ENCODE measurements at regions not wholly inside any gene's neighbourhood (a gene's known extent, or its start where the extent isn't known, plus 50 kb on each side); places are given as distances from the start of the nearest gene placed in this dataset.

DNA sequence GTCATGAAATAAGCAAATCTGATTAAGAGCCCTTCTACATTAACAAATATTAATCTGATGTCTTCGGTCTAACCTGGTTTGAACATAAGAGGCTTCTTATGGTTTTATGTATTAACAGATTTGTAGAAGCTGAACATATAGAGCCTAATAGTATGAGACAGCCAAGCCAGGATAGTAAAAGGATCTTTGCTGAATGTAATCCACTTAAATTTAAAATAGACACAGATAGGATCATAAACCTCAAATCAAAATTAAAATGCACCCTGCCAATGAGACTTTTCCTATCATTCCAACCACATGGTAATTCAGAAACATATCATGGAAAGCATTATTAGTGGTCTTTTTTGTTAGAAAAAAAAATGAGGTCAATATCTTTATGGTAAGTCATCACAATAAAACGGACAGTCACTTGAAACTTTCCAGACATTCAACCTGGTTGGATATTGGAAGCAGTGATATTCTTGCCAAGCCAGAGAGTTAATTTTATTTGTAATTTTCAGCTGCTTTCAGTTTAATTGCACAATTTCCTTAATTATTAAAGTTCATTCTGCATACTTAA, 606.9 kb upstream of the SALL1 start:
- DNase-seq (ENCODE audit: low spot score) = no peak
- H3K4me2 ChIP-seq = no peak overlapping the region
- WGBS (ENCODE audit: low lambda C conversion rate, missing lambda C conversion rate) = 82% methylated on average over 2 of the region's 2 CpGs
- H3K4me1 ChIP-seq (ENCODE audit: insufficient read depth) = no peaks in the 10 kb centered on the region
- no peak overlapping the region for H3K4me3 ChIP-seq
- H4K20me1 ChIP-seq (ENCODE audit: insufficient read depth, poor library complexity, severe bottlenecking) = no peaks in the 10 kb centered on the region
- no peaks in the 10 kb centered on the region for H3K79me2 ChIP-seq
- no peaks in the 10 kb centered on the region for H3K36me3 ChIP-seq (replicated peaks; ENCODE audit: insufficient read depth, low read depth)
- H3K27me3 ChIP-seq = peaks cover 80% of the 10 kb centered on the region
- no peak overlapping the region for H2AFZ ChIP-seq
- TF ChIP-seq, protein P1, sequence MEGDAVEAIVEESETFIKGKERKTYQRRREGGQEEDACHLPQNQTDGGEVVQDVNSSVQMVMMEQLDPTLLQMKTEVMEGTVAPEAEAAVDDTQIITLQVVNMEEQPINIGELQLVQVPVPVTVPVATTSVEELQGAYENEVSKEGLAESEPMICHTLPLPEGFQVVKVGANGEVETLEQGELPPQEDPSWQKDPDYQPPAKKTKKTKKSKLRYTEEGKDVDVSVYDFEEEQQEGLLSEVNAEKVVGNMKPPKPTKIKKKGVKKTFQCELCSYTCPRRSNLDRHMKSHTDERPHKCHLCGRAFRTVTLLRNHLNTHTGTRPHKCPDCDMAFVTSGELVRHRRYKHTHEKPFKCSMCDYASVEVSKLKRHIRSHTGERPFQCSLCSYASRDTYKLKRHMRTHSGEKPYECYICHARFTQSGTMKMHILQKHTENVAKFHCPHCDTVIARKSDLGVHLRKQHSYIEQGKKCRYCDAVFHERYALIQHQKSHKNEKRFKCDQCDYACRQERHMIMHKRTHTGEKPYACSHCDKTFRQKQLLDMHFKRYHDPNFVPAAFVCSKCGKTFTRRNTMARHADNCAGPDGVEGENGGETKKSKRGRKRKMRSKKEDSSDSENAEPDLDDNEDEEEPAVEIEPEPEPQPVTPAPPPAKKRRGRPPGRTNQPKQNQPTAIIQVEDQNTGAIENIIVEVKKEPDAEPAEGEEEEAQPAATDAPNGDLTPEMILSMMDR (IDR thresholded peaks at IDR 0.05; ENCODE audit: poor library complexity) = no peak
- no peak for TF ChIP-seq EZH2phosphoT487 (IDR thresholded peaks at IDR 0.05; ENCODE audit: low read depth, severe bottlenecking, unreplicated experiment)
- no peak for TF ChIP-seq EZH2 (IDR thresholded peaks at IDR 0.05; ENCODE audit: borderline replicate concordance)
- no peaks in the 10 kb centered on the region for H3K9me2 ChIP-seq (replicated peaks; ENCODE audit: insufficient read depth)
- H3K27ac ChIP-seq = no peak overlapping the region
- no peaks in the 10 kb centered on the region for H3K9me3 ChIP-seq (ENCODE audit: low read depth)

DNA sequence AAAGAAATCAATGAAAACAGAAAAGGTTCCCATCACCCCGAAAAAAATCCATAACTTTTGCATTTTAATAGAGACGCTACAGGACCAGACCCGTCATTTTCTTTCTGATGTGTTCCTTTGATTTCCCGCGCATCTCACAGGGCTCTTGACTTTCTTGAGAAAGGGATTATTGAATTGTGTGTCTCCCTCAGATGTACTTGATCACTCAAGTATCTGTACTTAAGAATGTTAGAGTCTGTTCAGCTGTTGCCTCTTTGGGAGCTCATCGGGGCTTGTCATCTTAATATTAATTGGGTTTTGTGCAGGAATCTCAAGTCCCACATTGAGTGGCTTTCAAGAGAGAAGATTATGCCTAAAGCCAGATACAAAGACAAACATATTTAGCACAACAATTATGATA, 606.4 kb upstream of the SALL1 start:
- TF ChIP-seq, protein P1 (IDR thresholded peaks at IDR 0.05; ENCODE audit: poor library complexity) = no peak
- no peak for TF ChIP-seq EZH2phosphoT487 (IDR thresholded peaks at IDR 0.05; ENCODE audit: low read depth, severe bottlenecking, unreplicated experiment)
- TF ChIP-seq EZH2 (IDR thresholded peaks at IDR 0.05; ENCODE audit: borderline replicate concordance) = no peak
- peaks cover 78% of the 10 kb centered on the region for H3K27me3 ChIP-seq
- no peaks in the 10 kb centered on the region for H3K79me2 ChIP-seq
- H3K36me3 ChIP-seq (replicated peaks; ENCODE audit: insufficient read depth, low read depth) = no peaks in the 10 kb centered on the region
- no peak overlapping the region for H3K27ac ChIP-seq
- H4K20me1 ChIP-seq (ENCODE audit: insufficient read depth, poor library complexity, severe bottlenecking) = no peaks in the 10 kb centered on the region
- 87% methylated on average over 6 of the region's 6 CpGs for WGBS (ENCODE audit: low lambda C conversion rate, missing lambda C conversion rate)
- no peak overlapping the region for H3K4me2 ChIP-seq
- no peak overlapping the region for H2AFZ ChIP-seq
- H3K4me1 ChIP-seq (ENCODE audit: insufficient read depth) = no peaks in the 10 kb centered on the region
- DNase-seq (ENCODE audit: low spot score) = no peak
- H3K9me3 ChIP-seq (ENCODE audit: low read depth) = no peaks in the 10 kb centered on the region
- H3K4me3 ChIP-seq = no peak overlapping the region
- H3K9me2 ChIP-seq (replicated peaks; ENCODE audit: insufficient read depth) = no peaks in the 10 kb centered on the region

DNA sequence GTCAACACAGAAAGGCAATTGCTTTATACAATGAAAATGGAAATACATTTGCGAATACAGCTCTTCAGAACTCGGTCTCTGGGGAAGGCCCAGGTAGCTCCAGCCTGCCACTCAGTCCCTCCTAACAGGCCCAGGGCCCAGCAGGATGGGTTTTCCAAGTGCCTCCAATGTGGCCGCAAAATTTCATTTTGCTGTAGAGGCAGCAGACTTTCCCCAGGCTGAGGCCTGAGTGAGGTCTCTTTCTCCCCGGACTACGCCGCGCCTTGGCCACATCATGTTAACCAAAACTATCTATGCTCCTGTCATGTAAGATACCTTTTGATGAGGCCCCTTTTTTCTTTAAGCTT, 606.0 kb upstream of the SALL1 start:
- Histone ChIP-seq H3K9me2 (replicated peaks; ENCODE audit: insufficient read depth) (no peaks in the 10 kb centered on the region), H3K9me3 (ENCODE audit: low read depth) (no peaks in the 10 kb centered on the region), H3K4me1 (ENCODE audit: insufficient read depth) (no peaks in the 10 kb centered on the region), H2AFZ (no peak overlapping the region), H3K27me3 (peaks cover 76% of the 10 kb centered on the region), H3K27ac (no peak overlapping the region), H3K36me3 (replicated peaks; ENCODE audit: insufficient read depth, low read depth) (no peaks in the 10 kb centered on the region), H3K4me2 (no peak overlapping the region), H3K79me2 (no peaks in the 10 kb centered on the region), H3K4me3 (no peak overlapping the region), H4K20me1 (ENCODE audit: insufficient read depth, poor library complexity, severe bottlenecking) (no peaks in the 10 kb centered on the region)
- no peak for DNase-seq (ENCODE audit: low spot score)
- TF ChIP-seq EZH2 (IDR thresholded peaks at IDR 0.05; ENCODE audit: borderline replicate concordance) (no peak), EZH2phosphoT487 (IDR thresholded peaks at IDR 0.05; ENCODE audit: low read depth, severe bottlenecking, unreplicated experiment) (no peak)
- TF ChIP-seq, protein P1 (IDR thresholded peaks at IDR 0.05; ENCODE audit: poor library complexity) = no peak
- 98% methylated on average over 7 of the region's 7 CpGs for WGBS (ENCODE audit: low lambda C conversion rate, missing lambda C conversion rate)
